HEK293T (cell line): ENCODE measurements at regions not wholly inside any gene's neighbourhood (a gene's known extent, or its start where the extent isn't known, plus 50 kb on each side); places are given as distances from the start of the nearest gene placed in this dataset.

Experiments
- CTCF ChIA-PET: fragments of 350-600 bp; formaldehyde crosslinking; extraction: SDS; loops from one replicate; lab custom pipeline; 2021; ENCODE audit warnings: antibody characterized with exemption, inconsistent platforms; lab: Yijun Ruan, JAX
- POLR2A ChIA-PET: fragments of 350-600 bp; formaldehyde crosslinking; extraction: SDS; loops from one replicate; lab custom pipeline; 2020; ENCODE audit warnings: antibody characterized with exemption, inconsistent platforms; lab: Yijun Ruan, JAX
- DNase-seq: peaks from one replicate; pipeline ENCODE4 v3.0.0; 2012; ENCODE audit warnings: mixed read lengths; ENCODE audit errors: extremely low spot score
- ARNT ChIP-seq: fragments of 450-650 bp; IDR thresholded peaks from 2 replicates; pipeline ENCODE4 v1.6.1; 2017; ENCODE audit warnings: mild to moderate bottlenecking
- BHLHE40 ChIP-seq: fragments of 450-650 bp; IDR thresholded peaks from 2 replicates; pipeline ENCODE4 v1.6.1; 2016; ENCODE audit warnings: mild to moderate bottlenecking, moderate library complexity, borderline replicate concordance
- CTBP1 ChIP-seq: fragments of 450-650 bp; IDR thresholded peaks from 2 replicates; pipeline ENCODE4 v1.6.1; 2016; ENCODE audit warnings: borderline replicate concordance
- ELF4 ChIP-seq: fragments of 450-650 bp; IDR thresholded peaks from 2 replicates; pipeline ENCODE4 v1.6.1; 2017; ENCODE audit warnings: antibody characterized with exemption
- FOXA1 ChIP-seq: fragments of 450-650 bp; IDR thresholded peaks from 2 replicates; pipeline ENCODE4 v1.6.1; 2016; ENCODE audit warnings: mild to moderate bottlenecking
- FOXK2 ChIP-seq: fragments of 450-650 bp; IDR thresholded peaks from 2 replicates; pipeline ENCODE4 v1.6.1; 2016; ENCODE audit warnings: mild to moderate bottlenecking
- FOXM1 ChIP-seq: fragments of 450-650 bp; IDR thresholded peaks from 2 replicates; pipeline ENCODE4 v1.6.1; 2017; ENCODE audit warnings: mild to moderate bottlenecking, borderline replicate concordance
- HDGF ChIP-seq: fragments of 450-650 bp; IDR thresholded peaks from 2 replicates; pipeline ENCODE4 v1.6.1; 2017; ENCODE audit warnings: antibody characterized with exemption, borderline replicate concordance
- L3MBTL2 ChIP-seq: fragments of 450-650 bp; conservative IDR thresholded peaks from 2 replicates; pipeline ENCODE4 v1.6.1; 2016; ENCODE audit warnings: mild to moderate bottlenecking
- LEF1 ChIP-seq: fragments of 450-650 bp; IDR thresholded peaks from 2 replicates; pipeline ENCODE4 v1.6.1; 2017; ENCODE audit warnings: mild to moderate bottlenecking, borderline replicate concordance
- NFRKB ChIP-seq: fragments of 450-650 bp; IDR thresholded peaks from 2 replicates; pipeline ENCODE4 v1.6.1; 2016; ENCODE audit warnings: mild to moderate bottlenecking, moderate library complexity
- PKNOX1 ChIP-seq: fragments of 450-650 bp; IDR thresholded peaks from 2 replicates; pipeline ENCODE4 v1.6.1; 2016
- SP1 ChIP-seq: fragments of 450-650 bp; IDR thresholded peaks from 2 replicates; pipeline ENCODE4 v1.6.1; 2017
- SUZ12 ChIP-seq: fragments of 450-650 bp; IDR thresholded peaks from 2 replicates; pipeline ENCODE4 v1.6.1; 2016; ENCODE audit warnings: mild to moderate bottlenecking
- TARDBP ChIP-seq: fragments of 450-650 bp; IDR thresholded peaks from 2 replicates; pipeline ENCODE4 v1.6.1; 2016
- ZNF384 ChIP-seq: fragments of 450-650 bp; IDR thresholded peaks from 2 replicates; pipeline ENCODE4 v1.6.1; 2016

GRCh38 chr20:16106191-16106849 is 466.9 kb downstream of the KIF16B start:
- CTCF ChIA-PET, result no interaction called here

DNA sequence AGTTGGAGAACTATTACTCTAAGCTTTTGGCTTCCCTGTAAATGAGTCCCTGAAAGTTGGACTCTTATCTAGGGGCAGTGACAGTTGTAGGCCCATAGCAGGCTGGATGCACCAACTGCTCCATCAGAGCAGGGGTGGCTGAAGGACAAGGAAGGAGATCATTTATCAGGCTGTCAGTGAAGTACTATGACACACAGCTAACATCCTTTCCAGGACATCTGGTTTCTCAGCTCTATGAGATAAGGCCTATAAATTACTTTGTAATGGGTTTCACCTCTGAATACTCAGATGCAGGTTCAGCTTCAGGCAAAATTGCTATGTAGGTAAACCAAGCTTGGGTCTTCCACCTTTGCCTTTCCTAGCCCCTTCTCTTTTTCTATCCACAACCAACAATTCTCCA is 468.5 kb downstream of the KIF16B start:
- no peak for TF ChIP-seq SP1
- no peak for TF ChIP-seq FOXK2
- TF ChIP-seq FOXA1, result no peak
- no peak for TF ChIP-seq NFRKB
- TF ChIP-seq ARNT, result no peak
- no peak for TF ChIP-seq ELF4
- no peak for TF ChIP-seq FOXM1
- TF ChIP-seq CTBP1, result no peak
- no peak for TF ChIP-seq BHLHE40
- TF ChIP-seq HDGF, result no peak
- TF ChIP-seq LEF1, result no peak
- TF ChIP-seq PKNOX1, result no peak
- no peak for TF ChIP-seq ZNF384
- no peak for TF ChIP-seq L3MBTL2
- TF ChIP-seq TARDBP, result no peak
- no peak for TF ChIP-seq SUZ12
- DNase-seq, result no peak
- ChIA-PET CTCF (no interaction called here), POLR2A (no interaction called here)

More at GRCh38 chr20:16106191-16106849, 466.9 kb downstream of the KIF16B start:
- POLR2A ChIA-PET, result no interaction called here
- no peak for DNase-seq
- no peak for TF ChIP-seq FOXM1
- TF ChIP-seq L3MBTL2, result no peak
- no peak for TF ChIP-seq HDGF
- TF ChIP-seq ZNF384, result no peak
- no peak for TF ChIP-seq SUZ12
- no peak for TF ChIP-seq SP1
- no peak for TF ChIP-seq ARNT
- TF ChIP-seq PKNOX1, result no peak
- no peak for TF ChIP-seq FOXK2
- no peak for TF ChIP-seq BHLHE40
- no peak for TF ChIP-seq FOXA1
- no peak for TF ChIP-seq TARDBP
- TF ChIP-seq ELF4, result no peak
- no peak for TF ChIP-seq CTBP1
- no peak for TF ChIP-seq LEF1
- TF ChIP-seq NFRKB, result no peak
